ENCODE measurements at regions not wholly inside any gene's neighbourhood (a gene's known extent, or its start where the extent isn't known, plus 50 kb on each side); places are given as distances from the start of the nearest gene placed in this dataset.

DNA sequence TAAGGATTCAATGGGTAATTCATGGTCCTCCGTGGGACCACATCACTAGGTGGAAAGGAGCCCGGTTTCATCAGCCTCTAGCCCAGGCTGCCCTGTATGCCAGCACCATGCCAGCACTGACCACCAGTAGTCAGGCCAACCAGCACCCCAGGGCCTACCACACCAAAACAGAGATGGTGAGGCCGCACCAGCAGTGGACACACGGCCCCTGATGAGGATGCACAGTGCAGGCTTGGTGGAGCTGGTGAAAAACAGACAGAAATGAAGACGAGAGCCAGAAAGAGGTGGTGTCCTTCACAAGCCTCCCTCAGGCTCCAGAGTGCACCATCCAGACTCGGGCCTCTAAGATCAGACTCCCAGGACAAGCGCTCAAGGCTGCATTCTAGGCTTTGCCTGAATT lies 128.2 kb downstream of the MED10 start:
- TF ChIP-seq, protein P1, sequence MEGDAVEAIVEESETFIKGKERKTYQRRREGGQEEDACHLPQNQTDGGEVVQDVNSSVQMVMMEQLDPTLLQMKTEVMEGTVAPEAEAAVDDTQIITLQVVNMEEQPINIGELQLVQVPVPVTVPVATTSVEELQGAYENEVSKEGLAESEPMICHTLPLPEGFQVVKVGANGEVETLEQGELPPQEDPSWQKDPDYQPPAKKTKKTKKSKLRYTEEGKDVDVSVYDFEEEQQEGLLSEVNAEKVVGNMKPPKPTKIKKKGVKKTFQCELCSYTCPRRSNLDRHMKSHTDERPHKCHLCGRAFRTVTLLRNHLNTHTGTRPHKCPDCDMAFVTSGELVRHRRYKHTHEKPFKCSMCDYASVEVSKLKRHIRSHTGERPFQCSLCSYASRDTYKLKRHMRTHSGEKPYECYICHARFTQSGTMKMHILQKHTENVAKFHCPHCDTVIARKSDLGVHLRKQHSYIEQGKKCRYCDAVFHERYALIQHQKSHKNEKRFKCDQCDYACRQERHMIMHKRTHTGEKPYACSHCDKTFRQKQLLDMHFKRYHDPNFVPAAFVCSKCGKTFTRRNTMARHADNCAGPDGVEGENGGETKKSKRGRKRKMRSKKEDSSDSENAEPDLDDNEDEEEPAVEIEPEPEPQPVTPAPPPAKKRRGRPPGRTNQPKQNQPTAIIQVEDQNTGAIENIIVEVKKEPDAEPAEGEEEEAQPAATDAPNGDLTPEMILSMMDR (IDR thresholded peaks at IDR 0.05), result no peak
- no peak for TF ChIP-seq POLR2AphosphoS5 (IDR thresholded peaks at IDR 0.05)
- TF ChIP-seq EP300 (IDR thresholded peaks at IDR 0.05), result no peak
- no peak for TF ChIP-seq POLR2A (IDR thresholded peaks at IDR 0.05)

All from gastroesophageal sphincter (tissue), 3 donors.